T-cell (primary cell): ENCODE measurements at regions not wholly inside any gene's neighbourhood (a gene's known extent, or its start where the extent isn't known, plus 50 kb on each side); places are given as distances from the start of the nearest gene placed in this dataset.

Experiments
- ATAC-seq, 4 experiments: fragments of 200-7000 bp in 3 of 4; fragments of 150-1000 bp in 1 of 4; cut with Tn5 transposase; replicated peaks in 1 of 4; 1 replicate in 3 of 4; 2 replicates in 1 of 4; pipeline ENCODE4 v1.10.0; 2021; ENCODE audit warnings: moderate library complexity in 3 of 4, mild to moderate bottlenecking in 2 of 4, moderate number of reproducible peaks in 1 of 4
- CTCF ChIA-PET, 2 donors: fragments of 300-600 bp; sonication (Branson Sonifier 250); formaldehyde crosslinking; loops; one replicate each; lab custom pipeline; 2022; ENCODE audit warnings: antibody characterized with exemption in 2 of 2; lab: Charles Lee
- POLR2A ChIA-PET, 2 donors: fragments of 300-600 bp; sonication (Branson Sonifier 250); formaldehyde crosslinking; loops; one replicate each; lab custom pipeline; 2022; ENCODE audit warnings: antibody characterized with exemption in 2 of 2; lab: Charles Lee
- DNase-seq, 35 experiments: peaks; one replicate each; pipeline versions ENCODE4 v3.0.0 to v3.0.0-alpha.2; 2013 to 2023
- H3K27ac ChIP-seq: one replicate; pipeline ENCODE4 v1.5.1; 2013; ENCODE audit warnings: low read length
- H3K27me3 ChIP-seq, 2 experiments: replicated peaks in 1 of 2; 1 replicate in 1 of 2; 2 replicates in 1 of 2; pipeline versions ENCODE4 v1.6.1 to v1.7.0; 2013; ENCODE audit warnings: low read length in 1 of 2, mixed read lengths in 1 of 2; ENCODE audit not compliant: control insufficient read depth in 2 of 2, insufficient read depth in 2 of 2; ENCODE audit errors: extremely low read depth in 1 of 2
- H3K36me3 ChIP-seq, 2 donors: 1 replicate in 1 of 2; 2 replicates in 1 of 2; pipeline versions ENCODE4 v1.6.1 to v1.7.0; 2013; ENCODE audit warnings: low read length in 1 of 2; ENCODE audit not compliant: control insufficient read depth in 2 of 2, insufficient read depth in 1 of 2; ENCODE audit errors: extremely low read depth in 1 of 2
- H3K4me1 ChIP-seq, 2 experiments: 1 replicate in 1 of 2; 2 replicates in 1 of 2; pipeline versions ENCODE4 v1.6.1 to v1.7.0; 2013; ENCODE audit warnings: low read length in 2 of 2, mixed read lengths in 1 of 2; ENCODE audit not compliant: insufficient read depth in 2 of 2, control insufficient read depth in 1 of 2; ENCODE audit errors: extremely low read depth in 1 of 2
- H3K4me3 ChIP-seq, 2 donors: 1 replicate in 1 of 2; 2 replicates in 1 of 2; pipeline versions ENCODE4 v1.5.1 to v1.7.0; 2013; ENCODE audit warnings: mild to moderate bottlenecking in 2 of 2, low read length in 1 of 2, moderate library complexity in 1 of 2; ENCODE audit not compliant: control insufficient read depth in 1 of 2; ENCODE audit errors: extremely low read depth in 1 of 2
- H3K9me3 ChIP-seq: 2 replicates; pipeline ENCODE4 v1.7.0; 2013
- H3K27ac Mint-ChIP-seq, 2 donors: one replicate each; pipeline ENCODE4 v1.8.0; 2020 to 2021; ENCODE audit warnings: mild to moderate bottlenecking in 2 of 2, mixed read lengths in 2 of 2
- H3K27me3 Mint-ChIP-seq, 2 donors: one replicate each; pipeline ENCODE4 v1.8.0; 2021 to 2022; ENCODE audit warnings: mixed read lengths in 2 of 2
- H3K36me3 Mint-ChIP-seq: one replicate; pipeline ENCODE4 v1.8.0; 2021; ENCODE audit warnings: mixed read lengths
- H3K4me1 Mint-ChIP-seq, 3 donors: one replicate each; pipeline ENCODE4 v1.8.0; 2020 to 2022; ENCODE audit warnings: mixed read lengths in 3 of 3, mild to moderate bottlenecking in 1 of 3
- H3K4me3 Mint-ChIP-seq, 3 donors: one replicate each; pipeline ENCODE4 v1.8.0; 2020 to 2022; ENCODE audit warnings: mild to moderate bottlenecking in 3 of 3, mixed read lengths in 3 of 3, moderate library complexity in 3 of 3
- H3K9me3 Mint-ChIP-seq, 3 donors: one replicate each; pipeline ENCODE4 v1.8.0; 2020 to 2022; ENCODE audit warnings: mixed read lengths in 3 of 3
- WGBS: methylation state at CpG from one replicate; pipeline ENCODE4 v1.1.5; 2013; ENCODE audit warnings: missing lambda C conversion rate; ENCODE audit not compliant: insufficient coverage; 5-methylcytosine and 5-hydroxymethylcytosine counted together

- peak in 5 of 35 experiments; percentile 25 to 51 (median 35) for DNase-seq
- Mint-ChIP-seq H3K36me3 (no peaks in the 10 kb centered on the region), H3K27ac (peak overlapping the region; percentile 75 to 87), H3K27me3 (no peaks in the 10 kb centered on the region), H3K4me1 (peaks cover 96 to 97% (median 97%) of the 10 kb centered on the region in 3 donors), H3K4me3 (peak overlapping the region in 2 of 3 donors; percentile 13 to 87), H3K9me3 (no peaks in the 10 kb centered on the region)
- H3K9me3 ChIP-seq, result no peaks in the 10 kb centered on the region
- H3K27me3 ChIP-seq, result peaks cover 0 to 9% of the 10 kb centered on the region in 2 experiments
- no peaks in the 10 kb centered on the region for H3K36me3 ChIP-seq
- CTCF ChIA-PET, result interaction anchor here in 1 of 2 donors (1.0 kb wide), 1 partner anchor 49 kb away, joined by 4 read pairs; no protein-coding TSS in a partner anchor
- peak in 2 of 4 experiments; percentile 20 to 56 for ATAC-seq
- H3K4me1 ChIP-seq, result peaks cover 66 to 100% of the 10 kb centered on the region in 2 experiments
- no peak overlapping the region for H3K27ac ChIP-seq
- POLR2A ChIA-PET, result interaction anchor here in 1 of 2 donors (0.8 kb wide), 1 partner anchor 14 kb away, joined by 3 read pairs; no protein-coding TSS in a partner anchor
- WGBS, result 71% methylated on average over 1 of the region's 5 CpGs
- no peak overlapping the region for H3K4me3 ChIP-seq
Measured at GRCh38 chr1:24987875-24988557, 57.9 kb upstream of the RUNX3 start.

DNA sequence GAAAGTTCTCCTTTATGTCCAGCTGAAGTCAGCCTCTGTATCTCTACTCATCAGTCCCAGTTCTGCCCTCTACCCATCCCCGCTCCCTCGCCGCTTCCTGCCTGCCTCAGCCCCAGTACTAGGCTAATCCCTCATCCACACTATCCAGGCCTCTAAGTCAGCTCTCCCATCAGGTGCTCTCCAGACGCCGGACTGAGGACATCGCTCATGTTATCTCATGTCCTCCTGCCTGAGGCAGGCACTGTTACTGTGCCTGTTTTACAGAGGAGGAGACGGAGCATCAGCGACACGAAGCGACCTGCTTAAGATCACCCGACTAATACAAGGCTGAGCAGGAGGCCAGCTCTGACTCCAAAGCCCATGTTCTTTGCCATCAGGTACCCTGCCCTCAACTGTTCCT is 57.3 kb upstream of the RUNX3 start:
- no peak overlapping the region for H3K27ac ChIP-seq
- Mint-ChIP-seq H3K27ac (peak overlapping the region in 1 of 2 donors; percentile 87), H3K27me3 (no peaks in the 10 kb centered on the region), H3K36me3 (no peaks in the 10 kb centered on the region), H3K9me3 (no peaks in the 10 kb centered on the region), H3K4me1 (peaks cover 96 to 97% (median 97%) of the 10 kb centered on the region in 3 donors), H3K4me3 (no peak overlapping the region)
- H3K4me1 ChIP-seq, result peaks cover 67 to 100% of the 10 kb centered on the region in 2 experiments
- H3K27me3 ChIP-seq, result peaks cover 0 to 9% of the 10 kb centered on the region in 2 experiments
- CTCF ChIA-PET, result interaction anchor here in 1 of 2 donors (1.0 kb wide), 2 partner anchors 35 to 49 kb away, joined by 3 to 4 read pairs; no protein-coding TSS in a partner anchor
- ATAC-seq, result no peak
- 94% methylated on average over 11 of the region's 11 CpGs for WGBS
- H3K4me3 ChIP-seq, result no peak overlapping the region
- H3K9me3 ChIP-seq, result no peaks in the 10 kb centered on the region
- POLR2A ChIA-PET, result interaction anchor here (0.6 to 0.8 kb wide), 2 partner anchors 14 to 23 kb away, joined by 3 to 5 read pairs; no protein-coding TSS in a partner anchor
- H3K36me3 ChIP-seq, result no peaks in the 10 kb centered on the region
- no peak for DNase-seq

GRCh38 chr1:24986372-24986965 is 56.4 kb upstream of the RUNX3 start:
- Histone ChIP-seq H3K4me3 (no peak overlapping the region), H3K27ac (no peak overlapping the region), H3K4me1 (peaks cover 66 to 100% of the 10 kb centered on the region in 2 experiments), H3K9me3 (no peaks in the 10 kb centered on the region), H3K36me3 (no peaks in the 10 kb centered on the region), H3K27me3 (peaks cover 0 to 9% of the 10 kb centered on the region in 2 experiments)
- peaks cover 96 to 97% (median 97%) of the 10 kb centered on the region in 3 donors for H3K4me1 Mint-ChIP-seq
- H3K36me3 Mint-ChIP-seq, result no peaks in the 10 kb centered on the region
- no peaks in the 10 kb centered on the region for H3K9me3 Mint-ChIP-seq
- 93% methylated on average over 2 of the region's 2 CpGs for WGBS
- ChIA-PET CTCF (interaction anchor here in 1 of 2 donors (0.9 to 1.1 kb wide), 3 partner anchors 13 to 50 kb away, joined by 3 read pairs; no protein-coding TSS in a partner anchor), POLR2A (interaction anchor here (0.5 to 0.6 kb wide), 2 partner anchors 12 to 342 kb away, joined by 6 to 8 read pairs; no protein-coding TSS in a partner anchor)
- H3K27me3 Mint-ChIP-seq, result no peaks in the 10 kb centered on the region
- no peak overlapping the region for H3K4me3 Mint-ChIP-seq
- H3K27ac Mint-ChIP-seq, result peak overlapping the region in 1 of 2 donors; percentile 16
- ATAC-seq, result no peak
- DNase-seq, result no peak

DNA sequence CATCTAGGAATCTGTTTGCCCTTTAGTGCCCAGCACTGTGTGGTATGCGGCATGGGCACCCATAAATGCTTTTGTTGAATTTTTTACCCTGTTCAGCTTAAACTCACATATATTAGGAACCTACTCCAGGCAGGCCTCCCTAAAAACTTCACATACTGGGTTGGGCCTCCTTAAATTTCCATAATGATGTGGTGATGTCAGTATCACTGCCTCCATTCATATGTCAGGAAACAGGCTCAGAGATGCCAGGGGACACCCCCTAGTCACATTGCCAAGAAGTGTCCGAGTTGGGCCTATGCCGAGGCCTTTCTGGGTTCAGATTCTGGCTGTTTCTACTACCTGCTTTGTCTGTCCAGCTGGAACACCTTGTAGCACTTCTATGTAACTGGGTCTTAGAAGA is 55.7 kb upstream of the RUNX3 start:
- ATAC-seq, result no peak
- Histone ChIP-seq H3K9me3 (no peaks in the 10 kb centered on the region), H3K4me1 (peaks cover 66 to 100% of the 10 kb centered on the region in 2 experiments), H3K4me3 (no peak overlapping the region), H3K27ac (no peak overlapping the region), H3K27me3 (peaks cover 0 to 9% of the 10 kb centered on the region in 2 experiments), H3K36me3 (no peaks in the 10 kb centered on the region)
- ChIA-PET POLR2A (interaction anchor here in 1 of 2 donors (0.6 kb wide), 1 partner anchor 13 kb away, joined by 8 read pairs; no protein-coding TSS in a partner anchor), CTCF (interaction anchor here in 1 of 2 donors (1.1 kb wide), 1 partner anchor 12 kb away, joined by 3 read pairs; no protein-coding TSS in a partner anchor)
- H3K9me3 Mint-ChIP-seq, result no peaks in the 10 kb centered on the region
- no peaks in the 10 kb centered on the region for H3K36me3 Mint-ChIP-seq
- peak overlapping the region in 1 of 3 donors; percentile 78 for H3K4me3 Mint-ChIP-seq
- no peaks in the 10 kb centered on the region for H3K27me3 Mint-ChIP-seq
- peaks cover 96 to 97% (median 97%) of the 10 kb centered on the region in 3 donors for H3K4me1 Mint-ChIP-seq
- peak overlapping the region in 1 of 2 donors; percentile 74 for H3K27ac Mint-ChIP-seq
- no peak for DNase-seq
- WGBS, result 100% methylated on average over 1 of the region's 3 CpGs

DNA sequence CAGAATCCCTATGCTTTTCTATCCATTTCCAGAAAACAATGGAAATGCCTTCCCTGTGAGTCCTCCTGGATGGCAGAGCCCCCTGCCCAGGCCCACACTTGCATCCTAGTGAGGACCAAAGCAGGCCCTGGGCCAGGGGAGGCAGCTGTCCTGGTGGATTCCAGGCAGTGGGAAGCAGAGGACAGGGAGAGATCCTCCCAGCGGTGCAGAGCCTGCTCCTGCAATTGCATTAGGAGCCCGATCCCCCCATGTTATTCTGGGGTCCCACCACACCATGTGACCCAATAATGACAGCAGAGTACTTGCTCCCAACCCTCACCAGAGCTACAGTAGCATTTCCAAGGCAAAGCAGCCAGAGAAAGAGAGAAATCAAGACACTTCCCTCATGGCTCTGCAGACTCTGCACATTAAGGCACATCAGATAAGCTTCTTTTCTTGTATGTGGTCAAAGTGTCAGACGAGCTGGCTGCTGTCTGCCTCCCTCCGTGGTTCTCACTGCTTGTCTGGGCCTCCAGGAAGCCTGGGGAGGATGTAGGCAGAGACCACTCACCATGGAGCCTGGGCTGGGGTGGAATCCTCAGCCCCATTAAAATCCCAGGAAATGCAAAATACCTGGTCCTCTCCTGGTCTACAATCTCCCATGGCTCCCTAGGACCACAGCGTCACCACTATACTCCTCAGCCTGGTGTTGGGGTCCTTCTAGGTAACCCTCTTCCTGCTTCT is 54.9 kb upstream of the RUNX3 start:
- ChIA-PET POLR2A (interaction anchor here (0.5 to 0.6 kb wide), 2 partner anchors 37 to 81 kb away, joined by 4 to 6 read pairs; no protein-coding TSS in a partner anchor), CTCF (interaction anchor here in 1 of 2 donors (0.6 kb wide), 1 partner anchor 21 kb away, joined by 3 read pairs; no protein-coding TSS in a partner anchor)
- 75% methylated on average over 2 of the region's 5 CpGs for WGBS
- Histone ChIP-seq H3K27me3 (peaks cover 0 to 9% of the 10 kb centered on the region in 2 experiments), H3K36me3 (no peaks in the 10 kb centered on the region), H3K9me3 (no peaks in the 10 kb centered on the region), H3K4me1 (peaks cover 59 to 98% of the 10 kb centered on the region in 2 experiments), H3K27ac (no peak overlapping the region), H3K4me3 (peak overlapping the region in 1 of 2 donors; percentile 12)
- Mint-ChIP-seq H3K9me3 (no peaks in the 10 kb centered on the region), H3K27me3 (no peaks in the 10 kb centered on the region), H3K27ac (peak overlapping the region; percentile 67 to 74), H3K4me3 (peak overlapping the region; percentile 61 to 78 (median 62)), H3K36me3 (no peaks in the 10 kb centered on the region), H3K4me1 (peaks cover 96 to 97% (median 97%) of the 10 kb centered on the region in 3 donors)
- ATAC-seq (peak; percentile 44 to 74 (median 68)), DNase-seq (peak in 26 of 35 experiments; percentile 23 to 83 (median 46))
